Ovary (tissue), 3 donors: ENCODE measurements at regions not wholly inside any gene's neighbourhood (a gene's known extent, or its start where the extent isn't known, plus 50 kb on each side); places are given as distances from the start of the nearest gene placed in this dataset.

Experiments used
- EP300 ChIP-seq: sonication (generic); formaldehyde crosslinking; IDR thresholded peaks from one replicate; pipeline ENCODE4 v1.6.1; 2017; ENCODE audit warnings: antibody characterized with exemption
- POLR2A ChIP-seq: fragments of 450-650 bp; IDR thresholded peaks from one replicate; pipeline ENCODE4 v1.6.1; 2017; ENCODE audit warnings: antibody characterized with exemption, mild to moderate bottlenecking, moderate library complexity
- TF ChIP-seq, protein P1 (sequence below), 3 donors: fragments of 450-650 bp in 2 of 3; fragments of 200-600 bp in 1 of 3; IDR thresholded peaks; one replicate each; pipeline versions ENCODE4 v1.5.1 to v1.8.0; 2016 to 2022; ENCODE audit warnings: antibody characterized with exemption in 3 of 3, mild to moderate bottlenecking in 1 of 3
- donor health status: DM: no; HTN: no; CAD: no.

DNA sequence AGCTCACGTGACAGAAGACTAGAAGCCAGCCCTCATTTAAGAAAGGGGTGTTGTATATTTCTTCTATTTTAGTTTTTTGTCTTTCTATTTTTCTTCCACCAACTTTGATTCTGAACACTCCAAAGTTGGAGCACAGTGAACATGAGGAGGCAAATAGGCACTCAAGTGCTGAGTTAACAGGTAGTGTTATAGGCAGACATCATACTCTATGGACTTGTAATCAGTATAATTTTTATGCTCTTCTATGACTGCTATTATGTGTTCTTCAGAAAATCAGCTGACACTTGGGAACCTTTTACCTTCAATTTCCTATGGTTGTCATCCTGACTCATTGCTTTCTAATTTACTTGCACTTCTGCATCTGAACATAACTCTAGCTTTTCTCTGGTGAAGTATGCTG lies 396.3 kb upstream of the EYS start:
- TF ChIP-seq, protein P1, sequence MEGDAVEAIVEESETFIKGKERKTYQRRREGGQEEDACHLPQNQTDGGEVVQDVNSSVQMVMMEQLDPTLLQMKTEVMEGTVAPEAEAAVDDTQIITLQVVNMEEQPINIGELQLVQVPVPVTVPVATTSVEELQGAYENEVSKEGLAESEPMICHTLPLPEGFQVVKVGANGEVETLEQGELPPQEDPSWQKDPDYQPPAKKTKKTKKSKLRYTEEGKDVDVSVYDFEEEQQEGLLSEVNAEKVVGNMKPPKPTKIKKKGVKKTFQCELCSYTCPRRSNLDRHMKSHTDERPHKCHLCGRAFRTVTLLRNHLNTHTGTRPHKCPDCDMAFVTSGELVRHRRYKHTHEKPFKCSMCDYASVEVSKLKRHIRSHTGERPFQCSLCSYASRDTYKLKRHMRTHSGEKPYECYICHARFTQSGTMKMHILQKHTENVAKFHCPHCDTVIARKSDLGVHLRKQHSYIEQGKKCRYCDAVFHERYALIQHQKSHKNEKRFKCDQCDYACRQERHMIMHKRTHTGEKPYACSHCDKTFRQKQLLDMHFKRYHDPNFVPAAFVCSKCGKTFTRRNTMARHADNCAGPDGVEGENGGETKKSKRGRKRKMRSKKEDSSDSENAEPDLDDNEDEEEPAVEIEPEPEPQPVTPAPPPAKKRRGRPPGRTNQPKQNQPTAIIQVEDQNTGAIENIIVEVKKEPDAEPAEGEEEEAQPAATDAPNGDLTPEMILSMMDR (IDR thresholded peaks at IDR 0.05) = no peak
- no peak for TF ChIP-seq POLR2A
- no peak for TF ChIP-seq EP300
